ENCODE measurements at regions not wholly inside any gene's neighbourhood (a gene's known extent, or its start where the extent isn't known, plus 50 kb on each side); places are given as distances from the start of the nearest gene placed in this dataset.

DNA sequence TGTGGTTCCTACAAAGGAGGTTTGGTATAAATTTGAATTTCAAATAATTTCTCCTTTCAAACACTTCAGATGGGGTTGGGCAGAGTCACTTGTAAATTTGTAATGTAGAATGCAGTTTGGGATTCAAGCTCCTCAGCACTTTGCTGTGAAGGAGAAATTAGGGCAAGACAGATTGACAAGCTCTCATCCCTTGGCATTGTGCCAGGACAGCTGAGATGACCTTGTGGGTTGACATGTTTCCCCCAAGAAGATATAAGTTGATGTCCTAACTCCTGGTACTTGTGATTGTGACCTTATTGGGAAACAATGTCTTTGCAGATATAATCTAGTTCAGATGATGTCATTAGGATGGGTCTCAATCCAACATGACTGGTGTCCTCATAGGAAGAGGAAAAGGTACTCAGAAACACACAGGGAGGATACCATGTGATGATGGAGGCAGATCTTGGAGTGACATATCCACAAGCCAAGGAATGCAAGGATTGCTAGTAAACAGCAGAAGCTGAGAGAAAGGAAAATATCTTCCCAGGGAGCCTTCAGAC, 408.3 kb downstream of the MED10 start:
- Mint-ChIP-seq H3K4me1 (ENCODE audit: low read depth) (no peaks in the 10 kb centered on the region), H3K27me3 (peaks cover 7% of the 10 kb centered on the region), H3K36me3 (no peaks in the 10 kb centered on the region), H3K4me3 (no peak overlapping the region), H3K9me3 (ENCODE audit: low read depth) (no peaks in the 10 kb centered on the region), H3K27ac (no peak overlapping the region)

GRCh38 chr5:5968981-5969380, 409.4 kb downstream of the MED10 start:
- no peaks in the 10 kb centered on the region for H3K4me1 Mint-ChIP-seq (ENCODE audit: low read depth)
- H3K27ac Mint-ChIP-seq = no peak overlapping the region
- H3K9me3 Mint-ChIP-seq (ENCODE audit: low read depth) = no peaks in the 10 kb centered on the region
- H3K4me3 Mint-ChIP-seq = no peak overlapping the region
- H3K36me3 Mint-ChIP-seq = no peaks in the 10 kb centered on the region
- peaks cover 7% of the 10 kb centered on the region for H3K27me3 Mint-ChIP-seq

DNA sequence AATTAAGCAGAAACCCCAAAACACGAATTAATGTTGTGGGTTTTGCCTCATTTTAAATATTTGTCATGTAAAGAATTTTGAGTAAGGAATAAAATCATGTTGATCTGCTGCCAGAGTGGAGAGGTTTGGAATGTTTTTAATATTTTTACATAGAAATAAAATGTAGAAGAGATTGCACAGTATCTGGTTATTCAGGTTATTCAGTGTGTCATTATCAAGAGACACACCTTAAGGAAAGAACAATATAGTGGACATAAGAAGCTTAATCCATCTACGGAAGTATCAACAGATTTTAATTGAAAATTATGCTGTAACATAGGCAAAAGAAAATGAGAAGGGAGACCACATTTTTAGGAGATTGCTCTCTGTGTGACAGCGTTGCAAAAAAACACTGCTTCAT, 410.4 kb downstream of the MED10 start:
- H3K27ac Mint-ChIP-seq = no peak overlapping the region
- no peaks in the 10 kb centered on the region for H3K9me3 Mint-ChIP-seq (ENCODE audit: low read depth)
- H3K4me1 Mint-ChIP-seq (ENCODE audit: low read depth) = no peaks in the 10 kb centered on the region
- H3K27me3 Mint-ChIP-seq = peaks cover 4% of the 10 kb centered on the region
- no peaks in the 10 kb centered on the region for H3K36me3 Mint-ChIP-seq
- H3K4me3 Mint-ChIP-seq = no peak overlapping the region

DNA sequence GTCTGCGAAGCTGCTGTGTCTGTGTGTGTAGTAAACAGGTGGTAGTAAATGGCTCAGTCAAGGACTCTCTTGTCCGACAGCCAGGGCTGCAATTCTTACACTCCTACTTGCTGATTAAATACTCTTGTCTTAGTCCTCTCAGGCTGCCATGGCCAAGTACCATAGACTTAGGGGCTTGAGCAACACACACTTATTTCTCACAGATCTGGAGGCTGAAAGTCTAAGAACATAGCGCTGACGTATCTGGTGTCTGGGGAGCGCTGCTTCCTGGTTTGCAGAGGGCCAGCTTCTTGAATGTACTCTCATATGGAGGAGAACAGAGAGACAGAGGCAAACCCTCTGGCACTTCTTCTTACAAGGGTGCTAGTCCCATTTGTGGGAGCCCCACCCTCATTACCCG, 411.0 kb downstream of the MED10 start:
- Mint-ChIP-seq H3K27me3 (no peaks in the 10 kb centered on the region), H3K4me3 (no peak overlapping the region), H3K36me3 (no peaks in the 10 kb centered on the region), H3K9me3 (ENCODE audit: low read depth) (no peaks in the 10 kb centered on the region), H3K27ac (no peak overlapping the region), H3K4me1 (ENCODE audit: low read depth) (no peaks in the 10 kb centered on the region)

DNA sequence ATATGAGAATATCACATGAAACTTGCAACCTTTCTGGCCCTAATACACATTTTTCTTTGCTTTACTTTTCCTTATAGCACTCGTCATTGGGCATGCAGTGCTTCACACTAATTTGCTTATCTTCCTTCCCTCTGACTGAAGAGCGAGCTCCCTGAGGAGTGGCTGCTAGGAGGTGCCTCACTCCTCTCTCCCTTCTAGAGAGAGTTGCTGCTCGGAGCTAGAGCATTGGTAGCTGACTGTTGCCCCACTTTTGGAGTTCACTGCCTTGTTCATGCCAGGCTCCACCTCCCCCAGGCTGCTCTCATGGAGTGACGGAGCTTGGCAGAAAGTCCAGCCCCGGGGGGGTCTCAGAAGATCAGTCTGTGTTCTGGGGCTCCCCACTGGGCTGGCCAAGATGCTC, 413.2 kb downstream of the MED10 start:
- Mint-ChIP-seq H3K4me1 (ENCODE audit: low read depth) (no peaks in the 10 kb centered on the region), H3K27me3 (no peaks in the 10 kb centered on the region), H3K36me3 (no peaks in the 10 kb centered on the region), H3K9me3 (ENCODE audit: low read depth) (no peaks in the 10 kb centered on the region), H3K4me3 (no peak overlapping the region), H3K27ac (no peak overlapping the region)

- no peak overlapping the region for H3K4me3 Mint-ChIP-seq
- no peaks in the 10 kb centered on the region for H3K36me3 Mint-ChIP-seq
- H3K27me3 Mint-ChIP-seq = no peaks in the 10 kb centered on the region
- no peak overlapping the region for H3K27ac Mint-ChIP-seq
- H3K9me3 Mint-ChIP-seq (ENCODE audit: low read depth) = no peaks in the 10 kb centered on the region
- H3K4me1 Mint-ChIP-seq (ENCODE audit: low read depth) = no peaks in the 10 kb centered on the region
Observed at GRCh38 chr5:5964347-5964746, 414.0 kb downstream of the MED10 start.

DNA sequence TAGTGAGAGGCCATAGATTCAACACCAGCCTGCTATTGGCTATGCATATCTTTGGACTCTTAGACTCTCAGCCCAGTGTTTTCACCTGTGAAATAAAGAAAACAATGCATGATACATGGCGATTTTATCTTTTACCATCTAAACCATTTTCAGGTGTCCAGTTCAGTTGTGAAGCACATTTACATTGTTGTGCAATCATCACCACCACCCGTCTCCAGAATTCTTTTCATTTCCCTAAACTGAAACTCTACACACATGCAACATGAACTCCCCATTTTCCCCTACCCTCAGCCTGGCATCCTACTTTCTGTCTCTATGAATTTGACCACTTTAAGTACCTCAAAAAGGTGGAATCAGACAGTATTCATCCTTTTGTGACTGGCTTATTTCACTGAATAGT, 420.6 kb downstream of the MED10 start:
- Mint-ChIP-seq H3K27ac (no peak overlapping the region), H3K9me3 (ENCODE audit: low read depth) (no peaks in the 10 kb centered on the region), H3K4me1 (ENCODE audit: low read depth) (no peaks in the 10 kb centered on the region), H3K36me3 (no peaks in the 10 kb centered on the region), H3K4me3 (no peak overlapping the region), H3K27me3 (peaks cover 18% of the 10 kb centered on the region)

DNA sequence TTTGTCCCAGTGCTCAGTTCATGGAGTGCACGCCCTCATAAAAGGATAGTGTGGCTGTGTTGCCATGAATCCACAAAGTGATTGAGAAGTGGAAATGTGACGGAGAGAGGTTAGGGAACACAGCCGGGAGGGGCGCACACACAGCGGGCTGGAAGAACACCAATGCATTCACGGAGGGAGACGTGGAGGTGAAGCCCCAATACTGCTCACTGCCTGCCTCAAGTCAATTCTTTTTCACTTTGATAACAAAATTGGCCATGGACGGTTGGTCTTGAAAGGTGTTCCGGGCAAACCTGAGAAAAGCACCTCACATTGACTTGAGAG, 424.1 kb downstream of the MED10 start:
- Mint-ChIP-seq H3K4me1 (ENCODE audit: low read depth) (no peaks in the 10 kb centered on the region), H3K4me3 (no peak overlapping the region), H3K27me3 (peaks cover 20% of the 10 kb centered on the region), H3K9me3 (ENCODE audit: low read depth) (no peaks in the 10 kb centered on the region), H3K36me3 (no peaks in the 10 kb centered on the region), H3K27ac (no peak overlapping the region)

DNA sequence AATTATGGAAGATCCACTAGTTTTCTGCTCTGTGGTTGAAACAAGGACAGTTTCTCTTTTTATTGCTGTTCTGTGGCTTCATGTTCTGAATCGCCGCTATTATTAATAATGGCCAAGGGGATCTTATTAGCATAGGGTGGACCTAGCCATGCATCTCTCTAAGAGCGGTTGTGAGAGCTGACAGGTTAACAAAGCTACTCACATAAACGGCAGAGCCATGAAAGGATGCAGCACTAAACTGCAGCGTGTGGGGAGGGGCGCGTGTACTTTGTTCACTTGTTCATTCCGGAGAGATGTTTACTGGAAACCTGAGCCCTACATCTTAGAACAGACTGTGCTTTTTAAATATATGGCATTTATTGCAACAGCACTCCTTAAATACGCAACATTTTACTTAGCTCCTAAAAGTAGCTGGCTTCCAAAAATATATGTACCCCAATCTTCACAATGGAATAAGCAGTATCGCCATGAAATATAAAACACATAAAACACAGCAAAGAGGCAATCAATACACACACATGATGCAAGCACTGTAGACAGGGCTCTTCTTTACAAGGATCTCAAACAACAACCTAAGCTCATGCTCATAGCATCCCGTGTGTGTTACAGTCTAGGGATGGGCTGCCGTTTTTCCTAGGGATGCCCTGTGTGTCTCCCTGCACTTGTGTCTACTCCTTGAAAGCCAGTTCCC, 424.6 kb downstream of the MED10 start:
- Mint-ChIP-seq H3K4me1 (ENCODE audit: low read depth) (no peaks in the 10 kb centered on the region), H3K4me3 (no peak overlapping the region), H3K27ac (no peak overlapping the region), H3K27me3 (peaks cover 20% of the 10 kb centered on the region), H3K9me3 (ENCODE audit: low read depth) (no peaks in the 10 kb centered on the region), H3K36me3 (no peaks in the 10 kb centered on the region)

- H3K36me3 Mint-ChIP-seq = no peaks in the 10 kb centered on the region
- H3K9me3 Mint-ChIP-seq (ENCODE audit: low read depth) = peaks cover 11% of the 10 kb centered on the region
- no peak overlapping the region for H3K4me3 Mint-ChIP-seq
- no peaks in the 10 kb centered on the region for H3K4me1 Mint-ChIP-seq (ENCODE audit: low read depth)
- H3K27ac Mint-ChIP-seq = no peak overlapping the region
- H3K27me3 Mint-ChIP-seq = peaks cover 15% of the 10 kb centered on the region
Observed at GRCh38 chr5:5951953-5952352, 426.4 kb downstream of the MED10 start.

GRCh38 chr5:5950658-5951057, 427.7 kb downstream of the MED10 start:
- H3K27ac Mint-ChIP-seq = no peak overlapping the region
- H3K36me3 Mint-ChIP-seq = no peaks in the 10 kb centered on the region

DNA sequence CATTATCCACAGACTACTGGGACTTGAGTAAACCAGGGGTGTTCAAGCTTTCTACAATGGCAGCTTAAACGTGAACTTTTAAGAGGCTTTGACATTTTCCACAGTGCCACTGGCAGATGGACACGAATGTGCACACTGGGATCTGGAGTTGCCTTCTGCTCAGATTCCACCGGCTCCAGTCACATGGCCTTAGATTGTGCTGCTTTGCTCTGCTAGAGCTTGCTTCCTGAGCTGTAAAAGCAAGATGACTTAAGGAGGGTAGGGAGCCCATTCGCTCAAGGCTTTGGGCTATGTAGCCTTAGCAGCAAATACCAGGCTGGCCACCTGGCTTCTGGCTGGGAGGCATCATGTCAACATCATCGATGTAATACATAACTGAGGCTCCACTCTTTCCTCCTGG, 436.9 kb downstream of the MED10 start:
- Mint-ChIP-seq H3K4me3 (no peak overlapping the region), H3K27me3 (peaks cover 6% of the 10 kb centered on the region), H3K9me3 (ENCODE audit: low read depth) (no peaks in the 10 kb centered on the region), H3K4me1 (ENCODE audit: low read depth) (no peaks in the 10 kb centered on the region), H3K27ac (no peak overlapping the region), H3K36me3 (no peaks in the 10 kb centered on the region)

More at GRCh38 chr5:5950658-5951057, 427.7 kb downstream of the MED10 start:
- Mint-ChIP-seq H3K27me3 (peaks cover 12% of the 10 kb centered on the region), H3K4me1 (ENCODE audit: low read depth) (no peaks in the 10 kb centered on the region), H3K4me3 (no peak overlapping the region), H3K9me3 (ENCODE audit: low read depth) (peaks cover 11% of the 10 kb centered on the region)

- peaks cover 6% of the 10 kb centered on the region for H3K27me3 Mint-ChIP-seq
- H3K4me3 Mint-ChIP-seq = no peak overlapping the region
- H3K4me1 Mint-ChIP-seq (ENCODE audit: low read depth) = no peaks in the 10 kb centered on the region
- H3K9me3 Mint-ChIP-seq (ENCODE audit: low read depth) = no peaks in the 10 kb centered on the region
- no peak overlapping the region for H3K27ac Mint-ChIP-seq
- no peaks in the 10 kb centered on the region for H3K36me3 Mint-ChIP-seq
Observed at GRCh38 chr5:5939759-5940370, 438.5 kb downstream of the MED10 start.

DNA sequence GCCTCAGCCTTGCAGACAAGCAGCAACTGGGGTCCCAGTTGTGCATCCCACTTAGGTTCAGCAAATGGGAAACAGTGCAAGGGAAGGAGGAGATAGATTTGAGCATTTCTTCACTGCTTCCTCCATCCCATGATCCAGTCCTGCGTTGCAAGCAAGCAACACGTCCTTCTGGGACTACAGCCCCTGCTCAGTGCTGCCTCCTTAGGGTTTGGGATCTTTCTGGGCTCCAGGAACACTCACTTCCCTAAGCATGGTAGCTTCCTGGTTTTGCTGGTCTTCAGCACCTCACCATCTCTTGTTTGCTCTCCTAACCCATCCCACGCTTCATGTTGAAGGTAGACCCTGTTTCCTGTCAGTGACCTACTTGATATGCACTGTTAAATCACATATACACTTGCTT, 444.7 kb downstream of the MED10 start:
- H3K27me3 Mint-ChIP-seq = peaks cover 6% of the 10 kb centered on the region
- H3K27ac Mint-ChIP-seq = no peak overlapping the region
- no peak overlapping the region for H3K4me3 Mint-ChIP-seq
- no peaks in the 10 kb centered on the region for H3K36me3 Mint-ChIP-seq
- H3K4me1 Mint-ChIP-seq (ENCODE audit: low read depth) = no peaks in the 10 kb centered on the region
- H3K9me3 Mint-ChIP-seq (ENCODE audit: low read depth) = no peaks in the 10 kb centered on the region

DNA sequence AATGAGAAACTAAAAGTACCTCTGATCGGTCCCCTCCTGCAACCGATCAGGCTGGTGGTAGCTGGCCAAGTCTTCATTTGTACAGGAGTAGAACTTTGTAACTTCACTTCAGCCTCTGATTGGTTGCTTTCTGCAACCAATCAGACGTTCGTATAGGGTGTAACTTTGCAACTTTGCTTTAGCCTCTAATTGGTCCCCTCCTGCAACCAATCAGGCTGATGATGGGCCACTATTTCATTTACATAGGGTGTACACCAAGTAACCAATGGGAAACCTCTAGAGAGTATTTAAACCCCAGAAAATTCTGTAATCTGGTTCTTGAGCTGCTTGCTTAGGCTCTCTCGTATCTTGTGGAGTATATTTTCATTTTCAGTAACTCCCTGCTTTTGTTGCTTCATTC, 445.5 kb downstream of the MED10 start:
- H3K9me3 Mint-ChIP-seq (ENCODE audit: low read depth) = no peaks in the 10 kb centered on the region
- H3K4me3 Mint-ChIP-seq = no peak overlapping the region
- H3K27me3 Mint-ChIP-seq = peaks cover 6% of the 10 kb centered on the region
- no peaks in the 10 kb centered on the region for H3K36me3 Mint-ChIP-seq
- no peaks in the 10 kb centered on the region for H3K4me1 Mint-ChIP-seq (ENCODE audit: low read depth)
- no peak overlapping the region for H3K27ac Mint-ChIP-seq

DNA sequence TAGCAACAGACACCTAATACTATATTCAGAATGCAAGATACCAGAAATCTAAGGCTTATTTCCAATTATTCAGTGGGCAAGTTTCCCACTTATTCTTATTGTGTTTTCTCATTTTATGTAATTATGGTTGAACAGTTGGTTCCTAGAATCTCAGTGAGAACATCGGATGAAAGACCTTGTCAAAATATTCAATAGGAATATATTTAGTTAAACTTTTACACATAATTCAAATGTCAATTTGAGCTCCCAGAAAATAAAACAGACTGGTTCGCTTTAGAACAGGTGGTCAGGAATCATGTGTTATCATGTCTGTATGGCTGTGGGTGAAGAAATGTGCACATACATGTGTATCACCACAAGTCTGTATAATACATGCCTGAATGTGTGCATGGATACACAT, 447.8 kb downstream of the MED10 start:
- Mint-ChIP-seq H3K36me3 (no peaks in the 10 kb centered on the region), H3K9me3 (ENCODE audit: low read depth) (no peaks in the 10 kb centered on the region), H3K27ac (no peak overlapping the region), H3K4me3 (no peak overlapping the region), H3K4me1 (ENCODE audit: low read depth) (no peaks in the 10 kb centered on the region), H3K27me3 (peaks cover 10% of the 10 kb centered on the region)
